Mammary epithelial cell (primary cell): ENCODE measurements at regions not wholly inside any gene's neighbourhood (a gene's known extent, or its start where the extent isn't known, plus 50 kb on each side); places are given as distances from the start of the nearest gene placed in this dataset.
A peak's percentile ranks its signal among the peaks of the same experiment; 100 is the strongest.

Source experiments
- EZH2 ChIP-seq: IDR thresholded peaks from 2 replicates; pipeline ENCODE4 v1.6.1; 2012; ENCODE audit warnings: low read length, inconsistent platforms, borderline replicate concordance
- TF ChIP-seq, protein P1 (sequence below), 2 donors: IDR thresholded peaks in 1 of 2; conservative IDR thresholded peaks in 1 of 2; 2 replicates each; pipeline ENCODE4 v1.5.1; 2011 to 2012; ENCODE audit warnings: inconsistent platforms in 2 of 2, low read length in 2 of 2, mild to moderate bottlenecking in 2 of 2, control low read depth in 1 of 2, low read depth in 1 of 2; ENCODE audit not compliant: insufficient read depth in 1 of 2; ENCODE audit errors: extremely low read depth in 1 of 2

GRCh38 chr13:81929988-81930387 lies 1589.1 kb upstream of the SPRY2 start:
- TF ChIP-seq, protein P1, sequence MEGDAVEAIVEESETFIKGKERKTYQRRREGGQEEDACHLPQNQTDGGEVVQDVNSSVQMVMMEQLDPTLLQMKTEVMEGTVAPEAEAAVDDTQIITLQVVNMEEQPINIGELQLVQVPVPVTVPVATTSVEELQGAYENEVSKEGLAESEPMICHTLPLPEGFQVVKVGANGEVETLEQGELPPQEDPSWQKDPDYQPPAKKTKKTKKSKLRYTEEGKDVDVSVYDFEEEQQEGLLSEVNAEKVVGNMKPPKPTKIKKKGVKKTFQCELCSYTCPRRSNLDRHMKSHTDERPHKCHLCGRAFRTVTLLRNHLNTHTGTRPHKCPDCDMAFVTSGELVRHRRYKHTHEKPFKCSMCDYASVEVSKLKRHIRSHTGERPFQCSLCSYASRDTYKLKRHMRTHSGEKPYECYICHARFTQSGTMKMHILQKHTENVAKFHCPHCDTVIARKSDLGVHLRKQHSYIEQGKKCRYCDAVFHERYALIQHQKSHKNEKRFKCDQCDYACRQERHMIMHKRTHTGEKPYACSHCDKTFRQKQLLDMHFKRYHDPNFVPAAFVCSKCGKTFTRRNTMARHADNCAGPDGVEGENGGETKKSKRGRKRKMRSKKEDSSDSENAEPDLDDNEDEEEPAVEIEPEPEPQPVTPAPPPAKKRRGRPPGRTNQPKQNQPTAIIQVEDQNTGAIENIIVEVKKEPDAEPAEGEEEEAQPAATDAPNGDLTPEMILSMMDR (conservative IDR thresholded peaks at IDR 0.05 in 1 of 2, IDR thresholded peaks at IDR 0.05 in 1 of 2; ENCODE audit: extremely low read depth in 1 of 2, insufficient read depth in 1 of 2, low read depth in 1 of 2, low read length in 2 of 2): peak; percentile 36 to 55
- no peak for TF ChIP-seq EZH2
